Skeletal muscle cell (primary cell): ENCODE measurements at regions not wholly inside any gene's neighbourhood (a gene's known extent, or its start where the extent isn't known, plus 50 kb on each side); places are given as distances from the start of the nearest gene placed in this dataset.

Experiments used
- DNase-seq: peaks from one replicate; pipeline ENCODE4 v3.0.0-alpha.2; 2010; ENCODE audit warnings: low read depth
- H3K4me3 ChIP-seq: 2 replicates; pipeline ENCODE4 v1.5.1; 2011; ENCODE audit warnings: low read depth, mild to moderate bottlenecking, control low read depth, low read length, moderate library complexity

GRCh38 chr3:31252216-31253185 lies 280.2 kb upstream of the STT3B start:
- no peak overlapping the region for H3K4me3 ChIP-seq
- no peak for DNase-seq

GRCh38 chr3:31253782-31254181 lies 278.9 kb upstream of the STT3B start:
- no peak overlapping the region for H3K4me3 ChIP-seq
- DNase-seq, result peak; percentile 26

- H3K4me3 ChIP-seq, result no peak overlapping the region
- no peak for DNase-seq
Measured at GRCh38 chr3:31254483-31254882, 278.2 kb upstream of the STT3B start.

- H3K4me3 ChIP-seq, result no peak overlapping the region
- DNase-seq, result no peak
Measured at GRCh38 chr3:31255007-31255581, 277.6 kb upstream of the STT3B start.

- no peak for DNase-seq
- H3K4me3 ChIP-seq, result no peak overlapping the region
Measured at GRCh38 chr3:31262201-31262600, 270.5 kb upstream of the STT3B start.

- H3K4me3 ChIP-seq, result no peak overlapping the region
- DNase-seq, result no peak
Measured at GRCh38 chr3:31263897-31264296, 268.8 kb upstream of the STT3B start.

- DNase-seq, result no peak
- no peak overlapping the region for H3K4me3 ChIP-seq
Measured at GRCh38 chr3:31265646-31266428, 266.9 kb upstream of the STT3B start.

GRCh38 chr3:31268868-31269267 lies 263.9 kb upstream of the STT3B start:
- no peak for DNase-seq
- no peak overlapping the region for H3K4me3 ChIP-seq

GRCh38 chr3:31270010-31270409 lies 262.7 kb upstream of the STT3B start:
- no peak overlapping the region for H3K4me3 ChIP-seq
- no peak for DNase-seq

GRCh38 chr3:31274326-31275024 lies 258.2 kb upstream of the STT3B start:
- peak; percentile 7 for DNase-seq
- H3K4me3 ChIP-seq, result no peak overlapping the region

GRCh38 chr3:31275038-31275572 lies 257.6 kb upstream of the STT3B start:
- peak; percentile 45 for DNase-seq
- H3K4me3 ChIP-seq, result no peak overlapping the region

GRCh38 chr3:31275583-31275982 lies 257.1 kb upstream of the STT3B start:
- H3K4me3 ChIP-seq, result no peak overlapping the region
- DNase-seq, result no peak

GRCh38 chr3:31277582-31277981 lies 255.1 kb upstream of the STT3B start:
- DNase-seq, result no peak
- no peak overlapping the region for H3K4me3 ChIP-seq

- no peak for DNase-seq
- H3K4me3 ChIP-seq, result no peak overlapping the region
Measured at GRCh38 chr3:31278532-31278931, 254.2 kb upstream of the STT3B start.

- no peak overlapping the region for H3K4me3 ChIP-seq
- no peak for DNase-seq
Measured at GRCh38 chr3:31284776-31285175, 247.9 kb upstream of the STT3B start.

- no peak for DNase-seq
- no peak overlapping the region for H3K4me3 ChIP-seq
Measured at GRCh38 chr3:31285833-31286486, 246.8 kb upstream of the STT3B start.

- no peak overlapping the region for H3K4me3 ChIP-seq
- no peak for DNase-seq
Measured at GRCh38 chr3:31288224-31288623, 244.5 kb upstream of the STT3B start.

GRCh38 chr3:31288641-31289100 lies 244.1 kb upstream of the STT3B start:
- H3K4me3 ChIP-seq, result no peak overlapping the region
- peak; percentile 34 for DNase-seq

- DNase-seq, result no peak
- no peak overlapping the region for H3K4me3 ChIP-seq
Measured at GRCh38 chr3:31289584-31289983, 243.1 kb upstream of the STT3B start.
